Ectodermal cell (in vitro differentiated cells): ENCODE measurements at regions not wholly inside any gene's neighbourhood (a gene's known extent, or its start where the extent isn't known, plus 50 kb on each side); places are given as distances from the start of the nearest gene placed in this dataset.

ENCODE experiments used
- H3K27ac ChIP-seq: 2 replicates; pipeline ENCODE4 v1.7.0; 2013; ENCODE audit warnings: mild to moderate bottlenecking, low read depth, low read length; ENCODE audit not compliant: insufficient read depth, poor library complexity, severe bottlenecking
- H3K27me3 ChIP-seq: 2 replicates; pipeline ENCODE4 v1.7.0; 2013; ENCODE audit warnings: mild to moderate bottlenecking, low read length; ENCODE audit not compliant: insufficient read depth, control insufficient read depth, poor library complexity, severe bottlenecking
- H3K36me3 ChIP-seq: one replicate; pipeline ENCODE4 v1.7.0; 2013; ENCODE audit warnings: low read length; ENCODE audit not compliant: control insufficient read depth, insufficient read depth
- H3K4me1 ChIP-seq: one replicate; pipeline ENCODE4 v1.7.0; 2013; ENCODE audit warnings: low read length; ENCODE audit not compliant: control insufficient read depth, insufficient read depth
- H3K4me3 ChIP-seq: 2 replicates; pipeline ENCODE4 v1.7.0; 2013; ENCODE audit warnings: low read depth, low read length, control low read depth; ENCODE audit not compliant: insufficient read depth
- H3K9me3 ChIP-seq: 2 replicates; pipeline ENCODE4 v1.7.0; 2013; ENCODE audit warnings: mild to moderate bottlenecking, low read length, moderate library complexity; ENCODE audit not compliant: control insufficient read depth
- WGBS, 2 experiments: methylation state at CpG; one replicate each; pipeline ENCODE4 v1.1.7; 2013; ENCODE audit warnings: missing lambda C conversion rate in 2 of 2; 5-methylcytosine and 5-hydroxymethylcytosine counted together

DNA sequence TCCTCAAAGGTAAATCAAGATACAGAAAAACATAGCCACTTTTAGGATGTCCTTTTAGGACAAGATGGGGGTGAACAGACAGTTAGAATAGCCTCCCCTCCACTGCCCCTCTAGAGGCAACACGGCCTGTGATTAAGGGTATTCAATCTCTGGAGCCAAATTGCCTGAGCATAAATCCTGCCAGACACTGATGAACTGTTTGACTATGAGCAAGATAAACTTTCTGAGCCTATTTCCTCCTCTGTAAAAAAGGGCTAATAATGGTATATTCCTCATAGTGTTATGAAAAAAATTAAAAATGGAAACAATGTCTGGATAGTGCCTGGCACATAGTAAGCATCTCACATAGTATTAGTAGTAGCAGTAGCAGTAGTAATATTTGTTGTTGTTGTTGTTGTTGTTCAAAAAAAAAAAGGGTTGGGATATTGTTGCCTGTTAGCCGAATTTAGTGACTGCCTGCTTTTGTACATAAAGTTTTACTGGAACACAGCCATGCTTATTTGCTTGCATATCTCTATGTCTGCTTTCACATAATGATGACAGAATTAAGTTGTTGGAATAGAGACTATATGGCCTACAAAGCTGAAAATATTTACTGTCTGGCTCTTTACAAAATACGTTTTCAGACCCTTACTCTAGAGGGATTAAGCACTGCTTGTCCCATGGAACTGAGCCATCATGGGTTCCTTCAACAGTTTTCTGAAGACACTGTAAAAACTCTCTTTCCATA, 536.3 kb downstream of the TLE4 start:
- Histone ChIP-seq H3K4me1 (no peaks in the 10 kb centered on the region), H3K4me3 (no peak overlapping the region), H3K36me3 (no peaks in the 10 kb centered on the region), H3K27me3 (no peaks in the 10 kb centered on the region), H3K9me3 (no peaks in the 10 kb centered on the region), H3K27ac (no peak overlapping the region)
- WGBS, 2 experiments, result 76 to 83% methylated on average over 3 of the region's 3 CpGs

DNA sequence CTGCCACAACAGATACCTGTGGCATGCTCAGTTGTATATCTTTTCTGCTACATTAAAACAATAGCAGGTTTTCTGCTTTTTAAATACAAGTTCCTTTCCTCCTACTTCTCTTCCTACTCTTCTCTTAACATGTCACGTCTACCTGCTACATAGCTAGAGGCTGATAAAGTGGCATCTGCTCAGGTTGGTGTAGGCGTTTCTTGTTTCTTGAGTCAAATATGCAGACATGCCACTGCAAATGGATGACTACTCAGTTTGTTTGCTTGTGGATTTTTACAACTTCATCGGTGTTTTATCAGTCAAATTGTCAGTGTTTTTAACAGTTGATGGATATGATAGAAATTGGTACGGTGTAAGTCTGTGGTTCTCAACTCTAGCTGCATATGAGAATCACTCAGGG, 525.7 kb downstream of the TLE4 start:
- WGBS, 2 experiments, result 93 to 95% methylated on average over 4 of the region's 4 CpGs
- no peak overlapping the region for H3K27ac ChIP-seq
- H3K9me3 ChIP-seq, result no peaks in the 10 kb centered on the region

DNA sequence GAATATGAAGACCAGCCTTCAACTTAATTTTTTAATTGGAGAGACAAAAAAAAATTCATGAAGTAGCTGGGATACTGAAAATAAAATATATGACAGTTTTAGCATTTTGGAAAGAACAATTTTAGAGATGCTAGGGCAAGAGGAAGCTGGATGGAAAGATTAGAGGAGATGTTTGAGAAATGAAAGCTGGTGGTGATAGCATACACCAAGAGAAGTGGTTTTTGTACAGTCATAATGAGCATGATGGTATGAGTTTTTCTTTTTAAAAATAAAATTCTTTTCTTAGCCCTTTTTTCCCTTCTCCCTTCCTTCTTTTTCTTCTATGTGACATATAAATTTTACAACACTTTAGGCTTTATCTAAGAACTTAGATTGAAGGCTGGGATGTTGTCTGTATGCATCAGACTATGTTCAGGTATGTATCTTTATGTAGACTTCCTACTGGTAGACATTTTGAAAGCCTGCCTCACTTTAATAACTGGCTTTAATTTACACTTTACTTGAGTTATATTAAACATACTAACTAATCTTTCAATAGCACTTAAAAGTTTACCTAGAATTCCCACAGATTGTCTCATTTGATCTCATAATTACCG, 522.5 kb downstream of the TLE4 start:
- Histone ChIP-seq H3K27ac (no peak overlapping the region), H3K4me3 (no peak overlapping the region), H3K9me3 (no peaks in the 10 kb centered on the region), H3K27me3 (no peaks in the 10 kb centered on the region), H3K4me1 (no peaks in the 10 kb centered on the region), H3K36me3 (no peaks in the 10 kb centered on the region)
- WGBS, 2 experiments, result 100% methylated on average over 1 of the region's 1 CpG; no CpG with 5 or more reads in 1 of the 2 experiments

More for the DNA sequence above, 525.7 kb downstream of the TLE4 start:
- Histone ChIP-seq H3K36me3 (no peaks in the 10 kb centered on the region), H3K4me1 (no peaks in the 10 kb centered on the region), H3K4me3 (no peak overlapping the region), H3K27me3 (no peaks in the 10 kb centered on the region)

DNA sequence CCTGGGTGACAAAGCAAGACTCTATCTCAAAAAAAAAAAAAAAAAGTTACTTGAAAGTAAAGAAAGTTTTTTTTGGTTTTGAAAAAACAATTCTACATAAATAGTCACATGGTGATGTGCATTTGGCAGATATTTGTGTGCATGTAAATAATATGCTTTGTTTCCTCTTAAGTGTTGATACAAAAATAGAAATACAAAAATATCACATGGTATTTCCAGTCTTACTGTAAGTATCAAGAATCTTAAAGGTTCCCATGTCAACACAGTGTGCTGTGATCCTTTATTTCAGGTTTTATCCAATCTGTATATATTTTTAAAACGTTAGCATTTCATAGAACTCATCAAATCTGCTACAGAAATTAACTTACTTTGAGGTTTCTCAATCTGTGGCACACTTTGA, 521.9 kb downstream of the TLE4 start:
- 81 to 86% methylated on average over 1 of the region's 1 CpG for WGBS, 2 experiments
- no peaks in the 10 kb centered on the region for H3K4me1 ChIP-seq
- H3K36me3 ChIP-seq, result no peaks in the 10 kb centered on the region
- no peaks in the 10 kb centered on the region for H3K9me3 ChIP-seq
- H3K27me3 ChIP-seq, result no peaks in the 10 kb centered on the region
- H3K4me3 ChIP-seq, result no peak overlapping the region
- H3K27ac ChIP-seq, result no peak overlapping the region

DNA sequence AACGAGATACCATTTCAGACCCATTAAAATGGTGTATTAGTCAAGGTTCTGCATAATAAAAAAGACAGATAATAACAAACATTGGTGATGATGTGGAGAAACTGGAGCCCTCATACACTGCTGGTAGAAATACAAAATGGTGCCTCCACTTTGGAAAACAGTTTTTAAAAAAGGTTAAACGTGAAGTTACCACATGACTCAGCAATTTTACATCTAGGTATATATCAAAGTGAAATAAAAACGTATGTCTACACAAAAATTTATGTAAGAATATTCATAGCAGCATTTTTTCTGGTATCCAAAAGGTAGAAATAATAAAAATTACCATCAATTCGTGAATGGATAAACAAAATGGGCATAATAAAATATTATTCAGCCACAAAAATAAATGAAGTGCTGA, 519.8 kb downstream of the TLE4 start:
- H3K9me3 ChIP-seq, result no peaks in the 10 kb centered on the region
- H3K27me3 ChIP-seq, result no peaks in the 10 kb centered on the region
- H3K4me3 ChIP-seq, result no peak overlapping the region
- 94% methylated on average over 3 of the region's 4 CpGs; no CpG with 5 or more reads in 1 of the 2 experiments for WGBS, 2 experiments
- H3K36me3 ChIP-seq, result no peaks in the 10 kb centered on the region
- H3K4me1 ChIP-seq, result no peaks in the 10 kb centered on the region
- H3K27ac ChIP-seq, result no peak overlapping the region

DNA sequence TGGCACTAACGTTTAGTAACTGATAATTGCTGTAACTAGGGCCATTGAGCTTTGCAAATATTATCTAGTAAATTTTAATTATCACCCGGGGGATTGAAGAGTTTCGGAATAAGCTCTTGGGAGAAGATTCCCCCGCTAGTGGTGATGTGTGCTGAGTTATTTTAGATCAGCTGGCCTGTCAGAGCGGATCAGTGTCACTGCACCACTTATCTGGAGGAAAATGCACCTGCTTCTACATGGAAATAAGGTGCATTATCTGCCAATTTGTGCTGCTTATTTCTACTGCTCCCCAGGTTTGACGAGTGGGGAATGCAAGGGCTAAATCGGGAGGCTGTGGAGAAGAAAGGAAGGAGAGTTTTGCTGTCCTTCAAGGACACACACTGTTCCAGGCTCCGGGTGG, 518.6 kb downstream of the TLE4 start:
- Histone ChIP-seq H3K27me3 (no peaks in the 10 kb centered on the region), H3K9me3 (no peaks in the 10 kb centered on the region), H3K4me1 (no peaks in the 10 kb centered on the region), H3K4me3 (no peak overlapping the region), H3K36me3 (no peaks in the 10 kb centered on the region), H3K27ac (no peak overlapping the region)
- WGBS, 2 experiments, result 93 to 95% methylated on average over 8 of the region's 8 CpGs

DNA sequence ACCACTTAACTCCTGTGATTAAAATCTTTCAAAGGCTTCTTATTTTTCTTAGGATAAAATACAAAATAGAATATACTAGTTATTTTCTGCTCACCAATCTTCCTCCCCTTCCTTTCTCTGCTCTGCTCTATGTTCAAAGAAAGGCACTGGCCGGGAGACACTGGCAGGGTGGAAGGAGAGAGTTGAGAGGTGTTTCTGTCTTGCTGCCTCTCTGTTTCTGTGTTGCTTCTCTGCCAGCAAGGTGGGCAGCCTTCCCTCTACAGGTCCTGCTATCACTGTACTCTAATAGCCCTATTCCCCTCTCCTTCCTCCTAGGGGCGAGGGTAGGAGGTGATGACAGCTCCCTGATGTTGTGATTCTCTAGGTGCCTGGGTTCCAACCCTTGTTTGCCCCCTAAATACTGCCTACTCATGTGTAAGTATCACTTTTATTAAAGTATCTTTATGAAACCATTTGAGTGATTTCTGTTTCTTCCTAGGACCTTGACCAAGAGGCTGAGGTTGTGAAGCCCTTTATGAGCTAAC, 515.1 kb downstream of the TLE4 start:
- no peaks in the 10 kb centered on the region for H3K27me3 ChIP-seq
- WGBS, 2 experiments, result 94 to 100% methylated on average over 1 to 2 of the region's 2 CpGs
- H3K36me3 ChIP-seq, result no peaks in the 10 kb centered on the region
- no peaks in the 10 kb centered on the region for H3K4me1 ChIP-seq
- H3K9me3 ChIP-seq, result no peaks in the 10 kb centered on the region
- no peak overlapping the region for H3K27ac ChIP-seq
- no peak overlapping the region for H3K4me3 ChIP-seq

DNA sequence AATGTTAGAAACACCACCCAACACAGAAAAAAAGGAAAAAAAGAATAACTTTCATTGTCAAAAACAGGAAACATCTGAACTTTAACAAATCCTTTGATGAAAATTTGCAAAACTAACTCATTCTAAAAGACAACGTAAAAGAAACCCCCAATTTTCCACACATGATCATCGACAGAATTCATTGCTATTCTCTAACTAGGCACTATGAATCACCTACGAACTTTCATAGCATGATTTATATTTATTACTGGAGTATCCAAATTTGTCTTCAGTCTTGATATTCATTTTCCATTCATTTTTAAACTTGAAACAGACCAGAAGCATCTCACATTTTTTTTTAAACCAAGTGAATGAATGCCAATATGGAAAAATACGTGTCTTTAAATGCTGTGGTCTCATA, 514.6 kb downstream of the TLE4 start:
- Histone ChIP-seq H3K9me3 (no peaks in the 10 kb centered on the region), H3K4me3 (no peak overlapping the region), H3K27me3 (no peaks in the 10 kb centered on the region), H3K4me1 (no peaks in the 10 kb centered on the region), H3K27ac (no peak overlapping the region), H3K36me3 (no peaks in the 10 kb centered on the region)
- 98 to 99% methylated on average over 4 of the region's 4 CpGs for WGBS, 2 experiments

DNA sequence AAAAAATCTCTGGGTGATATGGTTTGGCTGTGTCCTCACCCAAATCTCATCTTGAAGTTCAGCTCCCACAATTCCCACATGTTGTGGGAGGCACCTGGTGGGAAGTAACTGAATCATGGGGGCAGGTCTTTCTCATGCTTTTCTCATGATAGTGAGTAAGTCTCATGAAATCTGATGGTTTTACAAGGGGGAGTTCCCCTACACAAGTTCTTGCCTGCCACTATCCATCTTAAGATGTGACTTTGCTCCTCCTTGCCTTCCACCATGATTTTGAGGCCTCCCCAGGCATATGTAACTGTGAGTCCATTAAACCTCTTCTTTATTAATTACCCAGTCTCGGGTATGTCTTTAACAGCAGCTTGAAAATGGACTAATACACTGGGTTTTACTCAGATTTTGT, 513.9 kb downstream of the TLE4 start:
- Histone ChIP-seq H3K27ac (no peak overlapping the region), H3K36me3 (no peaks in the 10 kb centered on the region), H3K9me3 (no peaks in the 10 kb centered on the region), H3K4me3 (no peak overlapping the region), H3K4me1 (no peaks in the 10 kb centered on the region), H3K27me3 (no peaks in the 10 kb centered on the region)
- 88 to 90% methylated on average over 1 of the region's 1 CpG for whole genome bisulfite sequencing, 2 experiments

DNA sequence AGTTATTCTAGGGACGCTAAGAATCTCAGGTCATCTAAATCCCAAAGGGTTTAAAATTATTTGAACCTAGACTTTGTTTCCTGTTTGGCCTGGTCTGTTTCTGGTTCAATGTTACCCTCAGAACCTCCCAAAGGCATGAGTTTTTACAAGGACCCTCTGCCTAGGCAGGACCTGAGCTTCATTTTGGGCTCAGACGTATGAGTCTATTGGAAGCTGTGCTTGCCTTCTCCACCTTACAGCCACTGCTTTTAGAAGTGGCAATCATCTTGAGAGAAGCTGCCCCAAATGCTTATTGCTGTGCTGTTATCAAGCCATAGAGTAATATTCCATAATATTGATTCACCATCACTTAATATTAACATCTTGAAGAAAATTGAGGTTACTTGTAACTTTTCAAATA, 510.4 kb downstream of the TLE4 start:
- 87 to 96% methylated on average over 2 of the region's 2 CpGs for WGBS, 2 experiments

More for the DNA sequence above, 510.4 kb downstream of the TLE4 start:
- Histone ChIP-seq H3K36me3 (no peaks in the 10 kb centered on the region), H3K27me3 (no peaks in the 10 kb centered on the region), H3K4me3 (no peak overlapping the region), H3K4me1 (no peaks in the 10 kb centered on the region), H3K27ac (no peak overlapping the region), H3K9me3 (no peaks in the 10 kb centered on the region)
